ENCODE measurements at regions not wholly inside any gene's neighbourhood (a gene's known extent, or its start where the extent isn't known, plus 50 kb on each side); places are given as distances from the start of the nearest gene placed in this dataset.

DNA sequence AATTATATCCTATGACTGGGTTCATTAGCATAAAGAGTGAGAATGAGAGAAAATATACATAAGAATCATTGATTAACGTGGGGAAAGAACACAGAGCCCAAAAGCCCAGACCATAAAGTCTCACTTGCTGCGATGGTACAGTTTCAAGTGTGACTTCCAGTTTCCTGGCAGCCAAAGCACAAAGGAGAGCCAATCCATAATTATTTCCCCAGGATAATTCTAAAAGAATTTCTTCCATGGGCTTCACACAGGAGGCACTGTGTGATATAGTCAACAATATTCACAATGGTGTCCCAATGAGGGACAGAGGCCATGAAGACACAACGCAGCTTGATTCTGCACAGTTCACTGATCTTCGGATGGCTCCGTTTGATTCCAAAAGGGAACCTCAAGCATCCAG, 321.6 kb downstream of the PLPP3 start:
- Histone ChIP-seq H3K4me2 (no peak overlapping the region), H3K4me1 (replicated peaks; ENCODE audit: insufficient read depth) (no peaks in the 10 kb centered on the region), H3K79me2 (ENCODE audit: low read depth) (no peaks in the 10 kb centered on the region), H3K27me3 (ENCODE audit: insufficient read depth, low read depth) (no peaks in the 10 kb centered on the region), H3K36me3 (ENCODE audit: low read depth) (no peaks in the 10 kb centered on the region), H3K4me3 (no peak overlapping the region), H3K9me2 (ENCODE audit: insufficient read depth) (no peaks in the 10 kb centered on the region), H3K27ac (no peak overlapping the region), H3F3A (ENCODE audit: insufficient read depth, low read depth) (no peaks in the 10 kb centered on the region), H3K9me3 (ENCODE audit: insufficient read depth, low read depth) (no peaks in the 10 kb centered on the region), H2AFZ (no peak overlapping the region), H4K20me1 (ENCODE audit: insufficient read depth) (no peaks in the 10 kb centered on the region)
- BruUV-seq (replicated peaks) = no TSS peak
- POLR2A ChIA-PET (ENCODE audit: unreplicated experiment) = no interaction called here
- CTCF ChIA-PET = no interaction called here
- intact Hi-C loops (cut with micrococcal nuclease; ENCODE audit: unreplicated experiment) = no loop called here
- no peak for TF ChIP-seq EZH2 (IDR thresholded peaks at IDR 0.05; ENCODE audit: low read depth)
- TF ChIP-seq, protein P1, sequence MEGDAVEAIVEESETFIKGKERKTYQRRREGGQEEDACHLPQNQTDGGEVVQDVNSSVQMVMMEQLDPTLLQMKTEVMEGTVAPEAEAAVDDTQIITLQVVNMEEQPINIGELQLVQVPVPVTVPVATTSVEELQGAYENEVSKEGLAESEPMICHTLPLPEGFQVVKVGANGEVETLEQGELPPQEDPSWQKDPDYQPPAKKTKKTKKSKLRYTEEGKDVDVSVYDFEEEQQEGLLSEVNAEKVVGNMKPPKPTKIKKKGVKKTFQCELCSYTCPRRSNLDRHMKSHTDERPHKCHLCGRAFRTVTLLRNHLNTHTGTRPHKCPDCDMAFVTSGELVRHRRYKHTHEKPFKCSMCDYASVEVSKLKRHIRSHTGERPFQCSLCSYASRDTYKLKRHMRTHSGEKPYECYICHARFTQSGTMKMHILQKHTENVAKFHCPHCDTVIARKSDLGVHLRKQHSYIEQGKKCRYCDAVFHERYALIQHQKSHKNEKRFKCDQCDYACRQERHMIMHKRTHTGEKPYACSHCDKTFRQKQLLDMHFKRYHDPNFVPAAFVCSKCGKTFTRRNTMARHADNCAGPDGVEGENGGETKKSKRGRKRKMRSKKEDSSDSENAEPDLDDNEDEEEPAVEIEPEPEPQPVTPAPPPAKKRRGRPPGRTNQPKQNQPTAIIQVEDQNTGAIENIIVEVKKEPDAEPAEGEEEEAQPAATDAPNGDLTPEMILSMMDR (conservative IDR thresholded peaks at IDR 0.05) = no peak
- DNase-seq = no peak

GRCh38 chr1:56256153-56257000, 323.0 kb downstream of the PLPP3 start:
- Histone ChIP-seq H3K4me2 (no peak overlapping the region), H3K27me3 (ENCODE audit: insufficient read depth, low read depth) (no peaks in the 10 kb centered on the region), H3K36me3 (ENCODE audit: low read depth) (no peaks in the 10 kb centered on the region), H3K4me3 (no peak overlapping the region), H3K4me1 (replicated peaks; ENCODE audit: insufficient read depth) (no peaks in the 10 kb centered on the region), H3K27ac (no peak overlapping the region), H3F3A (ENCODE audit: insufficient read depth, low read depth) (no peaks in the 10 kb centered on the region), H3K79me2 (ENCODE audit: low read depth) (no peaks in the 10 kb centered on the region), H2AFZ (no peak overlapping the region), H4K20me1 (ENCODE audit: insufficient read depth) (no peaks in the 10 kb centered on the region), H3K9me3 (ENCODE audit: insufficient read depth, low read depth) (no peaks in the 10 kb centered on the region), H3K9me2 (ENCODE audit: insufficient read depth) (no peaks in the 10 kb centered on the region; the same call in 1 of the 2 replicates)
- BruUV-seq (replicated peaks) = no TSS peak
- ChIA-PET CTCF (no interaction called here), POLR2A (ENCODE audit: unreplicated experiment) (no interaction called here)
- intact Hi-C loops (cut with micrococcal nuclease; ENCODE audit: unreplicated experiment) = no loop called here
- no peak for DNase-seq
- TF ChIP-seq, protein P1 (conservative IDR thresholded peaks at IDR 0.05) = no peak
- no peak for TF ChIP-seq EZH2 (IDR thresholded peaks at IDR 0.05; ENCODE audit: low read depth)

GRCh38 chr1:56255516-56256152, 323.7 kb downstream of the PLPP3 start:
- no peaks in the 10 kb centered on the region for H3K79me2 ChIP-seq (ENCODE audit: low read depth)
- no peak overlapping the region for H3K4me3 ChIP-seq
- no peak for DNase-seq
- no peaks in the 10 kb centered on the region for H4K20me1 ChIP-seq (ENCODE audit: insufficient read depth)
- no peaks in the 10 kb centered on the region for H3K4me1 ChIP-seq (replicated peaks; ENCODE audit: insufficient read depth)
- H3K36me3 ChIP-seq (ENCODE audit: low read depth) = no peaks in the 10 kb centered on the region
- H3K27ac ChIP-seq = no peak overlapping the region
- no peak overlapping the region for H2AFZ ChIP-seq
- ChIA-PET CTCF (no interaction called here), POLR2A (ENCODE audit: unreplicated experiment) (no interaction called here)
- TF ChIP-seq EZH2 (IDR thresholded peaks at IDR 0.05; ENCODE audit: low read depth) = no peak
- TF ChIP-seq, protein P1 (conservative IDR thresholded peaks at IDR 0.05) = no peak
- H3K27me3 ChIP-seq (ENCODE audit: insufficient read depth, low read depth) = no peaks in the 10 kb centered on the region
- H3K9me2 ChIP-seq (ENCODE audit: insufficient read depth) = no peaks in the 10 kb centered on the region; the same call in 1 of the 2 replicates
- H3K9me3 ChIP-seq (ENCODE audit: insufficient read depth, low read depth) = no peaks in the 10 kb centered on the region
- intact Hi-C loops (cut with micrococcal nuclease; ENCODE audit: unreplicated experiment) = no loop called here
- no peaks in the 10 kb centered on the region for H3F3A ChIP-seq (ENCODE audit: insufficient read depth, low read depth)
- H3K4me2 ChIP-seq = no peak overlapping the region
- BruUV-seq (replicated peaks) = no TSS peak
